PC-9 (cell line): ENCODE measurements at regions not wholly inside any gene's neighbourhood (a gene's known extent, or its start where the extent isn't known, plus 50 kb on each side); places are given as distances from the start of the nearest gene placed in this dataset.

Source experiments
- BruUV-seq: library from RNA; stranded (reverse); fragments of 400-500 nt; replicated peaks from 2 replicates; lab custom pipeline; 2021; lab: Mats Ljungman, UMichigan
- CTCF ChIA-PET: fragments of 300-600 bp; sonication (Branson Sonifier 250); formaldehyde crosslinking; loops from one replicate; lab custom pipeline; 2022; ENCODE audit warnings: antibody characterized with exemption; lab: Charles Lee
- POLR2A ChIA-PET: fragments of 300-600 bp; sonication (Branson Sonifier 250); formaldehyde crosslinking; loops from one replicate; lab custom pipeline; 2022; ENCODE audit warnings: antibody characterized with exemption; ENCODE audit not compliant: unreplicated experiment; lab: Charles Lee
- DNase-seq, 2 experiments: peaks; one replicate each; pipeline versions ENCODE4 v3.0.0 to v3.0.0-alpha.2; 2015 to 2022; ENCODE audit warnings: mixed read lengths in 1 of 2
- H2AFZ ChIP-seq: fragments of 200-600 bp; sonication (generic); 2 replicates; pipeline ENCODE4 v1.8.1; 2017; ENCODE audit warnings: antibody characterized with exemption
- H3F3A ChIP-seq: fragments of 200-600 bp; sonication (generic); 2 replicates; pipeline ENCODE4 v1.8.1; 2017; ENCODE audit warnings: antibody characterized with exemption, mild to moderate bottlenecking, low read depth; ENCODE audit not compliant: insufficient read depth
- H3K27ac ChIP-seq: fragments of 200-600 bp; sonication (generic); 2 replicates; pipeline ENCODE4 v1.6.1; 2016; ENCODE audit warnings: mixed run types
- H3K27me3 ChIP-seq: fragments of 200-600 bp; sonication (generic); 2 replicates; pipeline ENCODE4 v1.6.1; 2016; ENCODE audit warnings: low read depth, mixed run types; ENCODE audit not compliant: insufficient read depth
- H3K36me3 ChIP-seq: fragments of 200-600 bp; sonication (generic); 2 replicates; pipeline ENCODE4 v1.6.1; 2016; ENCODE audit warnings: low read depth, mixed run types
- H3K4me1 ChIP-seq: fragments of 200-600 bp; sonication (generic); replicated peaks from 2 replicates; pipeline ENCODE4 v1.6.1; 2016; ENCODE audit warnings: mixed run types; ENCODE audit not compliant: insufficient read depth
- H3K4me2 ChIP-seq: fragments of 200-600 bp; sonication (generic); 2 replicates; pipeline ENCODE4 v1.6.1; 2017; ENCODE audit warnings: mixed run types
- H3K4me3 ChIP-seq: fragments of 200-600 bp; sonication (generic); 2 replicates; pipeline ENCODE4 v1.6.1; 2016; ENCODE audit warnings: mixed run types
- H3K79me2 ChIP-seq: fragments of 200-600 bp; sonication (generic); 2 replicates; pipeline ENCODE4 v1.6.1; 2017; ENCODE audit warnings: low read depth, mixed run types
- H3K9me2 ChIP-seq: fragments of 200-600 bp; sonication (generic); 2 replicates; pipeline ENCODE4 v1.8.1; 2017; ENCODE audit warnings: mild to moderate bottlenecking; ENCODE audit not compliant: insufficient read depth
- H3K9me3 ChIP-seq: fragments of 200-600 bp; sonication (generic); 2 replicates; pipeline ENCODE4 v1.8.1; 2016; ENCODE audit warnings: low read depth; ENCODE audit not compliant: insufficient read depth
- H4K20me1 ChIP-seq: fragments of 200-600 bp; sonication (generic); 2 replicates; pipeline ENCODE4 v1.8.1; 2017; ENCODE audit not compliant: insufficient read depth
- EZH2 ChIP-seq: fragments of 200-600 bp; sonication (generic); IDR thresholded peaks from 2 replicates; pipeline ENCODE4 v1.8.0; 2017; ENCODE audit warnings: antibody characterized with exemption, low read depth
- intact Hi-C: fragments of 100-400 bp; cut with micrococcal nuclease; formaldehyde crosslinking; loops from one replicate; pipeline ENCODE4 v1.10.0; 2022; ENCODE audit not compliant: unreplicated experiment
- TF ChIP-seq, protein P1 (sequence below): fragments of 200-600 bp; sonication (generic); conservative IDR thresholded peaks from 2 replicates; pipeline ENCODE4 v1.6.1; 2017; ENCODE audit warnings: mixed run types, antibody characterized with exemption, mild to moderate bottlenecking, moderate library complexity

DNA sequence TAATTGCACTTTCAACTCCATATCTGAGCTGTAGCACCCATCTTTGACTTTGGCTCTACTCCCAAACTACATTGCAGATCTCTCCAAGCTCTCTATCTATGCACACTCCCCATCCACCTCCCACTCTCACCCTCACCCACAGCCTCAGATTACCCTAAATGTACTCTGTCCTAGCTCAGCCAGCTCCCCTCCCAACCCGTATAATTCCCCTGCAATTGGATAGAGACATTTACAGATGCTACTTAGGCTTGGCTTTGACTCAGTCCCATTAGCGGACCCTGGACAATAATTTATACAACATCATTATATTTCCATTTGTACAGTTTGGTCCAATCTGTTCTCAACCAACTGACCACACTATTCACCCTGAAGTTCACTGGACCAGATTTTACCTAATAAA is 338.9 kb upstream of the ANO3 start:
- no peak for TF ChIP-seq EZH2
- TF ChIP-seq, protein P1, sequence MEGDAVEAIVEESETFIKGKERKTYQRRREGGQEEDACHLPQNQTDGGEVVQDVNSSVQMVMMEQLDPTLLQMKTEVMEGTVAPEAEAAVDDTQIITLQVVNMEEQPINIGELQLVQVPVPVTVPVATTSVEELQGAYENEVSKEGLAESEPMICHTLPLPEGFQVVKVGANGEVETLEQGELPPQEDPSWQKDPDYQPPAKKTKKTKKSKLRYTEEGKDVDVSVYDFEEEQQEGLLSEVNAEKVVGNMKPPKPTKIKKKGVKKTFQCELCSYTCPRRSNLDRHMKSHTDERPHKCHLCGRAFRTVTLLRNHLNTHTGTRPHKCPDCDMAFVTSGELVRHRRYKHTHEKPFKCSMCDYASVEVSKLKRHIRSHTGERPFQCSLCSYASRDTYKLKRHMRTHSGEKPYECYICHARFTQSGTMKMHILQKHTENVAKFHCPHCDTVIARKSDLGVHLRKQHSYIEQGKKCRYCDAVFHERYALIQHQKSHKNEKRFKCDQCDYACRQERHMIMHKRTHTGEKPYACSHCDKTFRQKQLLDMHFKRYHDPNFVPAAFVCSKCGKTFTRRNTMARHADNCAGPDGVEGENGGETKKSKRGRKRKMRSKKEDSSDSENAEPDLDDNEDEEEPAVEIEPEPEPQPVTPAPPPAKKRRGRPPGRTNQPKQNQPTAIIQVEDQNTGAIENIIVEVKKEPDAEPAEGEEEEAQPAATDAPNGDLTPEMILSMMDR = no peak
- Histone ChIP-seq H4K20me1 (no peaks in the 10 kb centered on the region), H3K4me2 (no peak overlapping the region), H3K79me2 (no peaks in the 10 kb centered on the region), H3K9me2 (no peaks in the 10 kb centered on the region), H3K27ac (no peak overlapping the region), H2AFZ (no peak overlapping the region), H3K4me1 (no peaks in the 10 kb centered on the region), H3K4me3 (no peak overlapping the region), H3F3A (no peaks in the 10 kb centered on the region), H3K27me3 (no peaks in the 10 kb centered on the region), H3K36me3 (no peaks in the 10 kb centered on the region), H3K9me3 (no peaks in the 10 kb centered on the region)
- ChIA-PET POLR2A (no interaction called here), CTCF (no interaction called here)
- intact Hi-C loops = no loop called here
- no TSS peak for BruUV-seq
- DNase-seq = no peak

DNA sequence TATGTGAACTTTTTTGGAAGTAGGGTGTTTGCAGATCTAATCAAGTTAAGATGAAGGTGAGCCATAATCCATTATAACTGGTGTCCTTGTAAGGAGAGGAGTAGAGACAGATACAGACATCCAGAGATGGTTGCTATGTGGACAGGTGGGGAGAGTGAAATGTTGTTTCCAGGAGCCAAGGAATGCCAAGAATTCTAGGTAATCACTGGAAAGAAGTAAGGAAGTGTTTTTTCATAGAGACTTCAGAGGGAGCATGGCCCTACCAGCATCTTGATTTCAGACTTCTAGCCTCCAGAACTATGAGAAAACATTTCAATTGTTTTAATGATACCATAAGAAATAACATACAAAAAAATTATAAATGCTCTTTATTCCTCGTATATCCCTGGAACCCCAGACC is 320.5 kb upstream of the ANO3 start:
- no peaks in the 10 kb centered on the region for H3F3A ChIP-seq
- no TSS peak for BruUV-seq
- H2AFZ ChIP-seq = no peak overlapping the region
- H4K20me1 ChIP-seq = no peaks in the 10 kb centered on the region
- H3K79me2 ChIP-seq = no peaks in the 10 kb centered on the region
- no peaks in the 10 kb centered on the region for H3K4me1 ChIP-seq
- H3K9me3 ChIP-seq = no peaks in the 10 kb centered on the region
- H3K36me3 ChIP-seq = no peaks in the 10 kb centered on the region
- CTCF ChIA-PET = no interaction called here
- H3K27me3 ChIP-seq = no peaks in the 10 kb centered on the region
- no peak overlapping the region for H3K4me3 ChIP-seq
- TF ChIP-seq EZH2 = no peak
- TF ChIP-seq, protein P1 = no peak
- no peak overlapping the region for H3K4me2 ChIP-seq
- DNase-seq = no peak
- intact Hi-C loops = no loop called here
- H3K27ac ChIP-seq = no peak overlapping the region
- H3K9me2 ChIP-seq = no peaks in the 10 kb centered on the region
- POLR2A ChIA-PET = no interaction called here

DNA sequence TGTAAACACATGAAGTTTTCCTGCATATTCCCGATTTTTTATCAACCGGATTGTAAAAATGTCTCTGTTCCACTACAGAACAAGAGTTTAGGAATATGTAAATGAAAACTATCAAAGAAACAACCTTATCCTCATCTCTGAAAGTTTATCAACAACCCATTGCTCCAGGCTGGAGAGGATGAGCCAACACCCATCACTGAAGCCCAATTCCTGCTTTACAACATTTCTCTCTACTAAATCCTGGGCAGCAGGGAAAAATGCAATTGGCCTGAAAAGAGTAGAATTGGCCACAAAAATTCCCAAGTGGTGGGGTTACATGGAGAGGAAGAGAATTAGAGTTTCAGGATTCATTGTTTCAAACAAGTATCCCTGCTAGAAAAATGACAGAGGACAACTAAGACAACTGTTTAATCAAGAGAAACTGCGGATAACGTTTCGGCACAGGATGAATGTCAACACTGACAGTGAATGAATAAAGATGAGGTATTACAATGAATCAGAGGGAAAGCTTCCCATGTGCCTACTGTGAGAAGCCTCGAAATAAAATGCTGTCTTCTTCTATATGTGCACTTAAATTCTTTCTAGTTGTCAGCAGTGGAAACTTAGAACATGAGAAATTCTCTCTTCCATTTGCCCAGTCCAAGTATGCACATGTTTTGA is 317.3 kb upstream of the ANO3 start:
- no peaks in the 10 kb centered on the region; the same call in 1 of the 2 replicates for H3K9me3 ChIP-seq
- H3K79me2 ChIP-seq = no peaks in the 10 kb centered on the region
- no peak overlapping the region for H3K4me3 ChIP-seq
- H3K27me3 ChIP-seq = no peaks in the 10 kb centered on the region
- POLR2A ChIA-PET = no interaction called here
- no peak for DNase-seq
- H3F3A ChIP-seq = no peaks in the 10 kb centered on the region; the same call in 1 of the 2 replicates
- no peak overlapping the region for H3K4me2 ChIP-seq
- no peak overlapping the region for H3K27ac ChIP-seq
- no peaks in the 10 kb centered on the region for H3K9me2 ChIP-seq
- BruUV-seq = no TSS peak
- intact Hi-C loops = no loop called here
- H4K20me1 ChIP-seq = no peaks in the 10 kb centered on the region
- no peaks in the 10 kb centered on the region for H3K4me1 ChIP-seq
- no peak overlapping the region for H2AFZ ChIP-seq
- TF ChIP-seq, protein P1 = no peak
- TF ChIP-seq EZH2 = no peak
- CTCF ChIA-PET = no interaction called here
- H3K36me3 ChIP-seq = no peaks in the 10 kb centered on the region
